C1 segment of cervical spinal cord (tissue), 14 donors: ENCODE measurements at regions not wholly inside any gene's neighbourhood (a gene's known extent, or its start where the extent isn't known, plus 50 kb on each side); places are given as distances from the start of the nearest gene placed in this dataset.
"Not testable (repeated sequence)": the region's sequence is repeated elsewhere in the genome, so short reads cannot be mapped to it uniquely, and the experiment has no call there.

ENCODE experiments used
- DNase-seq, 14 donors: peaks; one replicate each; lab custom pipeline; 2025; lab: John Stamatoyannopoulos, UW

- not testable (repeated sequence) for DNase-seq
These were observed 93.7 kb upstream of the BASP1 start for GRCh38 chr5:17123773-17124172.

- DNase-seq, result no peak
These were observed 89.6 kb upstream of the BASP1 start for GRCh38 chr5:17127743-17128231.

- DNase-seq, result no peak
These were observed 88.2 kb upstream of the BASP1 start for GRCh38 chr5:17129093-17129849.

- not testable (repeated sequence) for DNase-seq
These were observed 87.1 kb upstream of the BASP1 start for GRCh38 chr5:17130302-17130701.

GRCh38 chr5:17132444-17133083 is 84.9 kb upstream of the BASP1 start:
- no peak for DNase-seq

GRCh38 chr5:17135050-17135449 is 82.4 kb upstream of the BASP1 start:
- DNase-seq, result no peak

GRCh38 chr5:17143335-17143734 is 74.1 kb upstream of the BASP1 start:
- no peak for DNase-seq

- DNase-seq, result no peak
These were observed 71.1 kb upstream of the BASP1 start for GRCh38 chr5:17146280-17146841.

- no peak for DNase-seq
These were observed 70.3 kb upstream of the BASP1 start for GRCh38 chr5:17147170-17147569.

GRCh38 chr5:17147617-17148016 is 69.8 kb upstream of the BASP1 start:
- DNase-seq, result no peak

GRCh38 chr5:17148481-17148880 is 69.0 kb upstream of the BASP1 start:
- no peak for DNase-seq

- no peak for DNase-seq
These were observed 67.6 kb upstream of the BASP1 start for GRCh38 chr5:17149786-17150185.

- DNase-seq, result no peak
These were observed 66.9 kb upstream of the BASP1 start for GRCh38 chr5:17150531-17150930.

- DNase-seq, result no peak
These were observed 65.7 kb upstream of the BASP1 start for GRCh38 chr5:17151686-17152085.

GRCh38 chr5:17154211-17154996 is 63.0 kb upstream of the BASP1 start:
- DNase-seq, result no peak

GRCh38 chr5:17156463-17156862 is 61.0 kb upstream of the BASP1 start:
- no peak for DNase-seq

- no peak for DNase-seq
These were observed 60.1 kb upstream of the BASP1 start for GRCh38 chr5:17157294-17157693.

- DNase-seq, result no peak
These were observed 59.4 kb upstream of the BASP1 start for GRCh38 chr5:17157916-17158529.

GRCh38 chr5:17160756-17161040 is 56.7 kb upstream of the BASP1 start:
- no peak for DNase-seq

- DNase-seq, result no peak
These were observed 55.8 kb upstream of the BASP1 start for GRCh38 chr5:17161662-17162061.

- no peak for DNase-seq
These were observed 54.2 kb upstream of the BASP1 start for GRCh38 chr5:17163221-17163620.
